ENCODE measurements at regions not wholly inside any gene's neighbourhood (a gene's known extent, or its start where the extent isn't known, plus 50 kb on each side); places are given as distances from the start of the nearest gene placed in this dataset.

GRCh38 chr3:148433665-148434064 is 264.0 kb upstream of the AGTR1 start:
- no peak overlapping the region for H3K27ac ChIP-seq (ENCODE audit: low read depth, low read length)
- H3K9me3 ChIP-seq (ENCODE audit: insufficient read depth, low read depth, low read length) = no peaks in the 10 kb centered on the region
- H3K9ac ChIP-seq (ENCODE audit: low read length) = no peak overlapping the region
- no peaks in the 10 kb centered on the region for H3K79me2 ChIP-seq (ENCODE audit: insufficient read depth, low read length)
- no peaks in the 10 kb centered on the region for H3K36me3 Mint-ChIP-seq (ENCODE audit: low read depth, unreplicated experiment)
- no peaks in the 10 kb centered on the region for H4K20me1 ChIP-seq (ENCODE audit: insufficient read depth, low read length)
- no peaks in the 10 kb centered on the region for H3K27me3 Mint-ChIP-seq (ENCODE audit: low read depth, unreplicated experiment)
- H3K36me3 ChIP-seq (ENCODE audit: insufficient read depth, low read length) = no peaks in the 10 kb centered on the region
- no peaks in the 10 kb centered on the region for H3K9me3 Mint-ChIP-seq (ENCODE audit: unreplicated experiment)
- DNase-seq (ENCODE audit: low read depth) (no peak), FAIRE-seq (no peak)
- H3K27ac Mint-ChIP-seq (ENCODE audit: unreplicated experiment) = no peak overlapping the region
- H3K4me1 Mint-ChIP-seq (ENCODE audit: low read depth, unreplicated experiment) = no peaks in the 10 kb centered on the region
- H3K4me1 ChIP-seq (ENCODE audit: insufficient read depth, low read length) = no peaks in the 10 kb centered on the region
- no peak overlapping the region for H3K4me2 ChIP-seq (ENCODE audit: low read length)
- no peaks in the 10 kb centered on the region for H3K27me3 ChIP-seq (ENCODE audit: insufficient read depth, low read length)
- no peak overlapping the region for H2AFZ ChIP-seq (ENCODE audit: low read depth, low read length)
- TF ChIP-seq CTCF (IDR thresholded peaks at IDR 0.05; ENCODE audit: insufficient read depth, low read depth, low read length) (no peak), EZH2 (IDR thresholded peaks at IDR 0.05; ENCODE audit: insufficient read depth, low read length) (no peak)
- H3K4me3 ChIP-seq (ENCODE audit: insufficient read depth, low read depth, low read length) = no peak overlapping the region
- H3K4me3 Mint-ChIP-seq (ENCODE audit: unreplicated experiment) = no peak overlapping the region

- Histone ChIP-seq H3K9me3 (ENCODE audit: insufficient read depth, low read depth, low read length) (no peaks in the 10 kb centered on the region), H3K27me3 (ENCODE audit: insufficient read depth, low read length) (no peaks in the 10 kb centered on the region), H3K4me1 (ENCODE audit: insufficient read depth, low read length) (no peaks in the 10 kb centered on the region), H3K4me3 (ENCODE audit: insufficient read depth, low read depth, low read length) (no peak overlapping the region), H3K4me2 (ENCODE audit: low read length) (no peak overlapping the region), H3K9ac (ENCODE audit: low read length) (no peak overlapping the region), H3K36me3 (ENCODE audit: insufficient read depth, low read length) (no peaks in the 10 kb centered on the region), H3K79me2 (ENCODE audit: insufficient read depth, low read length) (no peaks in the 10 kb centered on the region), H2AFZ (ENCODE audit: low read depth, low read length) (no peak overlapping the region), H4K20me1 (ENCODE audit: insufficient read depth, low read length) (no peaks in the 10 kb centered on the region), H3K27ac (ENCODE audit: low read depth, low read length) (no peak overlapping the region)
- H3K4me3 Mint-ChIP-seq (ENCODE audit: unreplicated experiment) = no peak overlapping the region
- no peaks in the 10 kb centered on the region for H3K4me1 Mint-ChIP-seq (ENCODE audit: low read depth, unreplicated experiment)
- DNase-seq (ENCODE audit: low read depth) (no peak), FAIRE-seq (no peak)
- no peak for TF ChIP-seq EZH2 (IDR thresholded peaks at IDR 0.05; ENCODE audit: insufficient read depth, low read length)
- TF ChIP-seq CTCF (IDR thresholded peaks at IDR 0.05; ENCODE audit: insufficient read depth, low read depth, low read length) = no peak
- no peaks in the 10 kb centered on the region for H3K27me3 Mint-ChIP-seq (ENCODE audit: low read depth, unreplicated experiment)
- no peaks in the 10 kb centered on the region for H3K9me3 Mint-ChIP-seq (ENCODE audit: unreplicated experiment)
- no peaks in the 10 kb centered on the region for H3K36me3 Mint-ChIP-seq (ENCODE audit: low read depth, unreplicated experiment)
- H3K27ac Mint-ChIP-seq (ENCODE audit: unreplicated experiment) = no peak overlapping the region
These were observed 262.2 kb upstream of the AGTR1 start for GRCh38 chr3:148435534-148435933.

- Histone ChIP-seq H3K36me3 (ENCODE audit: insufficient read depth, low read length) (no peaks in the 10 kb centered on the region), H3K9ac (ENCODE audit: low read length) (no peak overlapping the region), H3K4me3 (ENCODE audit: insufficient read depth, low read depth, low read length) (no peak overlapping the region), H2AFZ (ENCODE audit: low read depth, low read length) (no peak overlapping the region), H3K9me3 (ENCODE audit: insufficient read depth, low read depth, low read length) (no peaks in the 10 kb centered on the region), H3K4me1 (ENCODE audit: insufficient read depth, low read length) (no peaks in the 10 kb centered on the region), H3K27ac (ENCODE audit: low read depth, low read length) (no peak overlapping the region), H4K20me1 (ENCODE audit: insufficient read depth, low read length) (no peaks in the 10 kb centered on the region), H3K79me2 (ENCODE audit: insufficient read depth, low read length) (no peaks in the 10 kb centered on the region), H3K27me3 (ENCODE audit: insufficient read depth, low read length) (no peaks in the 10 kb centered on the region), H3K4me2 (ENCODE audit: low read length) (no peak overlapping the region)
- H3K36me3 Mint-ChIP-seq (ENCODE audit: low read depth, unreplicated experiment) = no peaks in the 10 kb centered on the region
- no peak for TF ChIP-seq EZH2 (IDR thresholded peaks at IDR 0.05; ENCODE audit: insufficient read depth, low read length)
- TF ChIP-seq CTCF (IDR thresholded peaks at IDR 0.05; ENCODE audit: insufficient read depth, low read depth, low read length) = no peak
- H3K4me1 Mint-ChIP-seq (ENCODE audit: low read depth, unreplicated experiment) = no peaks in the 10 kb centered on the region
- no peak for DNase-seq (ENCODE audit: low read depth)
- H3K9me3 Mint-ChIP-seq (ENCODE audit: unreplicated experiment) = no peaks in the 10 kb centered on the region
- H3K4me3 Mint-ChIP-seq (ENCODE audit: unreplicated experiment) = no peak overlapping the region
- no peak for FAIRE-seq
- no peaks in the 10 kb centered on the region for H3K27me3 Mint-ChIP-seq (ENCODE audit: low read depth, unreplicated experiment)
- no peak overlapping the region for H3K27ac Mint-ChIP-seq (ENCODE audit: unreplicated experiment)
These were observed 258.4 kb upstream of the AGTR1 start for GRCh38 chr3:148439254-148439822.
